Cardiac septum (tissue), 1 donor: ENCODE measurements at regions not wholly inside any gene's neighbourhood (a gene's known extent, or its start where the extent isn't known, plus 50 kb on each side); places are given as distances from the start of the nearest gene placed in this dataset.

Experiments used
- DNase-seq: peaks from one replicate; pipeline ENCODE4 v3.0.0-alpha.2; 2020; ENCODE audit warnings: low spot score
- intact Hi-C: fragments of 100-400 bp; cut with DNase I; formaldehyde crosslinking; loops from one replicate; pipeline ENCODE4 v1.14.0; 2022
- donor health status: DM: no; HTN: no; CAD: no.

- intact Hi-C loops, result no loop called here
Measured at GRCh38 chr7:106606120-106606519, 54.8 kb downstream of the CCDC71L start.

GRCh38 chr7:106604971-106605370, 56.0 kb downstream of the CCDC71L start:
- intact Hi-C loops, result no loop called here
- DNase-seq, result no peak

More at GRCh38 chr7:106606120-106606519, 54.8 kb downstream of the CCDC71L start:
- DNase-seq, result no peak

GRCh38 chr7:106604303-106604924, 56.5 kb downstream of the CCDC71L start:
- intact Hi-C loops, result no loop called here
- no peak for DNase-seq

GRCh38 chr7:106603346-106603745, 57.6 kb downstream of the CCDC71L start:
- no peak for DNase-seq
- intact Hi-C loops, result no loop called here

GRCh38 chr7:106602062-106602461, 58.9 kb downstream of the CCDC71L start:
- no peak for DNase-seq
- intact Hi-C loops, result no loop called here

GRCh38 chr7:106600569-106601373, 60.2 kb downstream of the CCDC71L start:
- no peak for DNase-seq
- intact Hi-C loops, result no loop called here

GRCh38 chr7:106599343-106599698, 61.6 kb downstream of the CCDC71L start:
- intact Hi-C loops, result no loop called here
- DNase-seq, result no peak

- intact Hi-C loops, result no loop called here
- DNase-seq, result no peak
Measured at GRCh38 chr7:106598663-106599342, 62.2 kb downstream of the CCDC71L start.

- intact Hi-C loops, result no loop called here
- DNase-seq, result no peak
Measured at GRCh38 chr7:106597751-106598546, 63.0 kb downstream of the CCDC71L start.

GRCh38 chr7:106597014-106597413, 63.9 kb downstream of the CCDC71L start:
- intact Hi-C loops, result no loop called here
- no peak for DNase-seq

GRCh38 chr7:106595922-106596321, 65.0 kb downstream of the CCDC71L start:
- intact Hi-C loops, result no loop called here

GRCh38 chr7:106593028-106593417, 67.9 kb downstream of the CCDC71L start:
- intact Hi-C loops, result no loop called here
- no peak for DNase-seq

More at GRCh38 chr7:106595922-106596321, 65.0 kb downstream of the CCDC71L start:
- no peak for DNase-seq

GRCh38 chr7:106592282-106593027, 68.5 kb downstream of the CCDC71L start:
- intact Hi-C loops, result no loop called here
- DNase-seq, result no peak

GRCh38 chr7:106591146-106591545, 69.8 kb downstream of the CCDC71L start:
- intact Hi-C loops, result no loop called here
- no peak for DNase-seq

- intact Hi-C loops, result no loop called here
- no peak for DNase-seq
Measured at GRCh38 chr7:106590209-106590816, 70.6 kb downstream of the CCDC71L start.

- intact Hi-C loops, result no loop called here
- no peak for DNase-seq
Measured at GRCh38 chr7:106589198-106589879, 71.6 kb downstream of the CCDC71L start.

- no peak for DNase-seq
Measured at GRCh38 chr7:106588422-106589197, 72.3 kb downstream of the CCDC71L start.

More at GRCh38 chr7:106588422-106589197, 72.3 kb downstream of the CCDC71L start:
- intact Hi-C loops, result no loop called here
